ENCODE measurements at regions not wholly inside any gene's neighbourhood (a gene's known extent, or its start where the extent isn't known, plus 50 kb on each side); places are given as distances from the start of the nearest gene placed in this dataset.

GRCh38 chr15:77706482-77707244 lies 74.0 kb upstream of the LINGO1 start:
- Histone ChIP-seq H3K4me1 (no peaks in the 10 kb centered on the region; the same call in 1 of the 2 replicates), H3K27me3 (no peaks in the 10 kb centered on the region), H3K9me3 (no peaks in the 10 kb centered on the region), H3K4me3 (ENCODE audit: low read depth, low read length) (no peak overlapping the region), H3K36me3 (no peaks in the 10 kb centered on the region)
- DNase-seq: no peak
- TF ChIP-seq CTCF (IDR thresholded peaks at IDR 0.05; ENCODE audit: low read depth, low read length): no peak

- TF ChIP-seq CTCF (IDR thresholded peaks at IDR 0.05; ENCODE audit: low read depth, low read length): no peak
- H3K9me3 ChIP-seq: no peaks in the 10 kb centered on the region
- no peaks in the 10 kb centered on the region; the same call in 1 of the 2 replicates for H3K4me1 ChIP-seq
- H3K4me3 ChIP-seq (ENCODE audit: low read depth, low read length): no peak overlapping the region
- no peaks in the 10 kb centered on the region for H3K36me3 ChIP-seq
- H3K27me3 ChIP-seq: no peaks in the 10 kb centered on the region
- no peak for DNase-seq
Observed at GRCh38 chr15:77702211-77702957, 69.7 kb upstream of the LINGO1 start.

DNA sequence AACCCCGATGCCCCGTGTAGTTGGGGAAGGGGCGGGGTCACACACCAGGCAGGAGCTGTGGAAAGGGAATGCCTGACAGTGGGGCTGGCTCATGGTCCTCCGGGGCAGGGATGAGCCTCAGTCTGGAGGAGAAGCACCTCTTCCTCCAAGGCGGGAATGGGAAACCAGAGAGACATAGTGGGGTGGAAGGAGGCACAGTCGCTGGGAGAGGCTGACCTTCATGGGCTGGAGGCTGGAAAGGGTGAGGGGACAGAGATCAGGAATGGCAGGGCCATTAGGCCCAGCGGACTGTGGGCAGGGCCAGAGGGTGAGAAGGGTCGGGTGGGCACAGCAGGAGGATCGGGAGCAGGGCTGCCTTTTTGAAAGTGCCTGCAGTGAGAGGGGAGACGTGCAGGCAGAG lies 65.8 kb upstream of the LINGO1 start:
- Histone ChIP-seq H3K4me1 (no peaks in the 10 kb centered on the region; the same call in 1 of the 2 replicates), H3K27me3 (no peaks in the 10 kb centered on the region), H3K9me3 (no peaks in the 10 kb centered on the region), H3K36me3 (no peaks in the 10 kb centered on the region), H3K4me3 (ENCODE audit: low read depth, low read length) (no peak overlapping the region)
- no peak for TF ChIP-seq CTCF (IDR thresholded peaks at IDR 0.05; ENCODE audit: low read depth, low read length)
- no peak for DNase-seq

DNA sequence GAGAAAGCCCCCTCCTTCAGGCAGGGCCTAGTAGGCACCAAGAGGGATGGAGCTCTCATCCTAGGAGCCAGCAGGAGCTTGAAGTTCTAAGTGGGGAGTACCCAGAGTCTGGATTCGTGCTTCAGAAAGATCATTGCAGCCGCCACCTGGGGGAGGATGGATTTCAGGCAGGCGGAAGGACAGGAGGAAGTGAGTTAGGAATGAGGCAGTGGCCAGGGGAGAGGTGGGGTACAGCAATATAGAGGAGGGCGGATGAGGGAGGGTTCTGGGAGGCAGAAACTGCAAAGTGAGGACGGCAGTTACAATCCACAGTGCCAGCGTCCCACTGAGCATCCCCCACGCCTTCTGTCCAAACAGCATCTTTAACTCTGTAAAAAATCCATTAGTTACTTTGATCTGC lies 65.2 kb upstream of the LINGO1 start:
- no peak for DNase-seq
- H3K27me3 ChIP-seq: no peaks in the 10 kb centered on the region
- no peaks in the 10 kb centered on the region for H3K36me3 ChIP-seq
- H3K9me3 ChIP-seq: no peaks in the 10 kb centered on the region
- TF ChIP-seq CTCF (IDR thresholded peaks at IDR 0.05; ENCODE audit: low read depth, low read length): no peak
- H3K4me3 ChIP-seq (ENCODE audit: low read depth, low read length): no peak overlapping the region
- H3K4me1 ChIP-seq: no peaks in the 10 kb centered on the region; the same call in 1 of the 2 replicates

GRCh38 chr15:77696871-77697270 lies 64.2 kb upstream of the LINGO1 start:
- H3K4me3 ChIP-seq (ENCODE audit: low read depth, low read length): no peak overlapping the region
- DNase-seq: no peak

More at GRCh38 chr15:77696871-77697270, 64.2 kb upstream of the LINGO1 start:
- Histone ChIP-seq H3K9me3 (no peaks in the 10 kb centered on the region), H3K36me3 (no peaks in the 10 kb centered on the region), H3K4me1 (no peaks in the 10 kb centered on the region), H3K27me3 (no peaks in the 10 kb centered on the region)
- no peak for TF ChIP-seq CTCF (IDR thresholded peaks at IDR 0.05; ENCODE audit: low read depth, low read length)

Measured in BE2C (cell line).